GM21367 (cell line): ENCODE measurements at regions not wholly inside any gene's neighbourhood (a gene's known extent, or its start where the extent isn't known, plus 50 kb on each side); places are given as distances from the start of the nearest gene placed in this dataset.

Experiments
- ATAC-seq: cut with Tn5 transposase; IDR thresholded peaks from one replicate; pipeline ENCODE4 v1.9.1; 2021; ENCODE audit not compliant: unreplicated experiment

DNA sequence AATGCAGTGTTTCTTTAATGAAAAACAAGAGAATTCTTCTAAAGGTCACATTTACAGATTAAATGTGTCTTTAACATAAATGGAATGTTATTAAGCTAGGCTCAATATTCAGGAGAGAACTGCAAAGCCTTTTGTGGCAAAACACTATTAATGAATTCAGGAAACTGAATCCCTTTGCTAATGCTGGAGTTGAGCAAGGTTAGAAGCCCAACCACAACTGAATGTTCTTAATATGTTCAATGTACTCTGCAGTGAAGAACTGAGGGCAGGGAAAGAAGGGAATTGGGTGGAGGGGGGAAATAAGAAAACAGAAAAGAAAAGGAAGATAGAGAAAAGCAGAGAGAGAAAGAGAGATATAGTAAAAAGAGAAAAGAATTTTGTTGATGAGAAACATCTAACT lies 276.7 kb upstream of the TMEM161B start:
- ATAC-seq: no peak

DNA sequence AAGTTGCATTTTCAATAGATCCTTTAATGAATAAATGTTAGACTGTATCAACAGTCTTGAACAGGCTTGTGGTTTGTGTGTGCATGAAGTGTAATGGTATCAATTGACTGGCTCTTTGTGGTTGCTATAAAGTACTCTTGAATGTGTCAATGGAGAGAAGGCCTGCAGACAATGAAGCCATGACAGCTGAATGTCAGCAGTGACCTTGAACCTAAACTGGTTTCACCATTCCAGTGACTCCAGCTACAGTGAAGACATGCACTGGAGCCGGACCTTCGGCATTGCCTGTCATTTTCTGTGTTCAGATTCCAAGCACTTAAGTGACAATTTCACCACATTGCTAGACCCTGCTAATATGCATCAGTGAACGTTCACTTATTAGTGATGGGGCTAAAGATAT lies 276.0 kb upstream of the TMEM161B start:
- no peak for ATAC-seq

DNA sequence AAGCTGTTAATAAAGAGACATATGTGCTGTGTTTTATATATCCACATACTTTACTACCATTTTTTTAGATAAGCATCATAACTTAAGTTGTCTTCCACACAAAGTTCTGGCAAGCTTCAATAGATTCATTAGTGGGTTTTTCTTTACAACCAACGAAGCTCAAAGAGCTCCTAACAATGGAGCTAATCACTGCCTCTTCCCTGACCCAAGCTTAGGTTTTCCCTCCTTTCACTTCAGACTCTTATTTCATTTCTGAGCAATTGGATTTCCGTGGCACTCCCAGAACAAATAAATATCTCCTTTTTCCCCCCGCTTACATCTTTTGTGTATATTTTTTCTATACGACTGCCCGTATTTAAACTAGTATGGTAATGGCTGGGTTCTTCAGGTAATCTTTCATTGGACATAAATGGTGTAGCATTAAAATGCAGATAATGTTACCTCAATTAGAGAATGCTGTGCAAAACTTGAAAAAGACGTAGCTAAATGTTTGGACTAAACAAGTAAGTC lies 275.5 kb upstream of the TMEM161B start:
- ATAC-seq: no peak

DNA sequence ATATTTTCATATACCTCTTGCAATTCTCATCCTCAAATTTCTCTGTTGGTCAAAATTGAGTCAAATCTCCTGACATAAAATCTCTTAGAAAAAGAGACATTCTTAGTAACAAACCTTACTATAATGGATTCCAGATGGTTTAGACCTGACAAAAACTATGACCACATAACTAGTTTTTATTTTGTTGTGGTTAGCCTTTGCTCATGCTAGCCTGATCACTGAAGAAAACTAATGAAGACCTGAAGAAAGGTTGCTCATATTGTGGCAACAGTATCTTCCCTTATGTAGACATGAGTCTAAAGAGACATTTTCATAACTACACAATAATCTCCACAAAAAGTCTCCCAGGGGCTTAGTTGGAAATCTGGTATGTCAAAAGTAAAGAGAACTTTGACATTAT lies 274.1 kb upstream of the TMEM161B start:
- ATAC-seq: no peak

DNA sequence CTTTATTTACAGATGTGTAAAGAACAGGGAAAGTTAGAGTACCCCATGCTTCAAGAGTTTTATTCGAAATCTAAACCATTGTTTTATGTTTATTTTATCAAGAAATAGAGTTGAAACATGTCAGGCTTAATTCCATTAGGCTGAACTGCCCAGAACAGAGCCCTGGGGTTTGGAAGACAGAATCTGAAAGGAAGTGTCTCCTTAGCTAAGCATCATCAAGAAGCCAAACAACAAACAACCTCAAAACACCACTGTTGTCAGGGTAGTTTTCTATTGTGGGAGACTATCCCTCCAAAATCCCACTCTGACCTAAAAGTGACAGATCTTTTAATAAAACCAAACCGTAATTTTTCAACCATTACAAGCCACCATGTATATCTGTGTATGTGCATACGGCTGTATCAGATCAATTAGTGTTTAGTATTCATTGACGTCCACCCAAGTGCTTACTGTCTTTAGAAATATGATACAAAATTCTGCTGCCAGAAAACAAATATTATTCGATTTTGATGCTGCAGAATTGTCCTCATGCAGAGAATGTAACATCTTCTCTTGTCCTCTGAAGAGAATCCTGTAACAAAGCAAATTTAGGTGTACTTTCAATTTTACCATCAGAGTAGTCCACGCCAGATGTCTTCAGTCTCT lies 271.9 kb upstream of the TMEM161B start:
- no peak for ATAC-seq

DNA sequence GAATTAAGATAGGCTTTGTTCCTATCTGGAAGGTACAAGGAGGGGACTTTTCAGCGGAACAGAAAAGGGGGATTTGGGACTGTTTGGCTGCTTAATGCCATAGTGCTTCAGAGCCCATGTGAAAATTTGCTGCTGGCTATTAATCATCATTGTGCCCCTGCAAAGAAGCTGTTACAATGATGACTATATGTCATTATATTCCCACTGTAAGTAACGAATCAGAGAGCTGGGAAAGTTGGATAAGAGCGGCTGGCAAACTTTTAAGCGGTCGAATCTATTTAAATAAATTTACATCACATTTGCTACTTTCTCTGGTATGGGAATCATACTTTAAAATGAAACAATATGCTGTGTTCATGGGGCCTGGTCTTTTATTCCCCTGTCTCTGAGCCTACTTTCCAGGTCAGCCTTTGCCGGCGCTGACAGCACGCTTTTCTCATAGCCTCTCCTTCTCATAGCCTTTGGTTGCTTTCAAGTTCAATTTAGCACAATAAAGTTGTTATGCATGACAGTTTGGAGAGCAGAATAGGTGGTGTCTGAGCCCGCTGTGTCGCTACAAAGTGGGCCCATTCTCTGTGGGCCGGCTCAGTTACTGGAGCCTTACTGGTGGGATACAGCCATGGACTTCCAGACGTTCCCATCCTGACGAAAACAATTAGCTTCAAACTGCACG lies 271.2 kb upstream of the TMEM161B start:
- ATAC-seq: no peak

DNA sequence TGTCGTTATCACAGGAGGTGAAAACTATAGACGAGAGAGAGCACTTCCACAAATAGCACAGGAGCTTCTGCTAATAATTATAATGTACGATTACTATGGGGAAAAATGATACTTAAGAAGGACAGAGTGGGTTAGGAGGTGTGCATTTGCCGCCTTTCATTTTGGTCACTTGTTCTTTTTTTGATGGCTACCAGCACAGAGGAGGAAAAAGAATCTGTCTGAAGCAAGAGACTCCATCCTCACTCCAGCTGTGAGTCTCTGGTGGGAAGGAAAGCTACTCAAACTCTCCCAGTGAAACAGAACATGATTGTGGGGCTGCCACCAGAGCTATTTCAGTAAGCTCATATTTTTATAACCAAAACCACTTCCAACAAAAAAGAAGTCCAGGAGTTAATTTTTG lies 270.4 kb upstream of the TMEM161B start:
- ATAC-seq: no peak

DNA sequence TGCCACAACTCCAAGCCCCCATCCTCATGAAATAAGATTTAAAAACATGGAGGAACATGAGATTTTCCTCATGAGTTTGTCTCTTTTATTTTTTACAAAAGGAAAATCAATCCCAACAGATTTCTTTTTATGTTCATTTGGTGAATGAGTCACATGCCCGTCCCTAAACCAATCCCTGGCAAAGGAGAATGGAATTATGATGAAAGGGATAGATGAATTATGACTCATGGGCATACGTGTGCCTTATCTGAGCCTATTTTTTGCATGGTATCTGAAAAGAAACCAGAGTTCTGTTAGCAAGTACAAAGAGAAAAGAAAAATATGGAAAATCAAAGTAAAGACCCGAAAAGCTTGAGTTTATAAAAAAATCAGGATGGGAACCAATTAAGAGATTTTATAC lies 267.5 kb upstream of the TMEM161B start:
- ATAC-seq: no peak

DNA sequence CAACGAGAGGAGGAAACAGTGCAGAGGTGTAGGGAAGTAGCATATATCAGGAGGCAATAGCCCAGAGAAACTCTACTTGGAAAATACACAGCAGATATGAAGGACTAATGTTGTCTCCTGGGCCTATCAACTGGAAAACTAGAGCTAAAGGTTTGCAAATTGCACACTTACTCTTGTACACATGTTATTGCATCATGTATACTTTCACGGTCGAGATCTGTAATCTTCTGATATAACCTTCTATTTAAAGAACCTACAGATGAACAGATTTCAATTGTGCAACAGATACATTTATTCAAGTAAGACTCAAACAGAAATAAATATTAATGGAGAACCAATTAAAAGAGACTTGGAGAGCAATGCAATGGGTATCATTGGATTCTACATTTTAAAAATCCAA lies 256.3 kb upstream of the TMEM161B start:
- ATAC-seq: no peak

DNA sequence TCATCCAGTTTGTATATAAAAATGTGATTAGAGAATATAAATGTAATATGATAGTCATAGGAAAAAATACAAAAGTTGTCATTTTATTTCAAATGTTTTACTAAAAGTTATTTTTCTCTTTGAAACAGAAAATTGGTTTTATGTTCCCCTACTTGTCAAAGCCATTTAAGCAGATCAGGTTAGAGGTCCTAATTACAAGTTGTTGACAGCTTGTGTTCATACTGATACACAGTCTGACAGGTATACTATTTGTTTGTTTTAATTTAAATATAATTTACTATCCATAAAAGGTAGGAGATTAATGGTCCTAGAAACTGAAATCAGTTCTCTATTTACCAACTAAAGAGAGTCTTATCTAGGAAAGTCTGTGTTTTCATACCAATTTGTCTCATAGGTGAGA lies 250.4 kb upstream of the TMEM161B start:
- ATAC-seq: no peak

DNA sequence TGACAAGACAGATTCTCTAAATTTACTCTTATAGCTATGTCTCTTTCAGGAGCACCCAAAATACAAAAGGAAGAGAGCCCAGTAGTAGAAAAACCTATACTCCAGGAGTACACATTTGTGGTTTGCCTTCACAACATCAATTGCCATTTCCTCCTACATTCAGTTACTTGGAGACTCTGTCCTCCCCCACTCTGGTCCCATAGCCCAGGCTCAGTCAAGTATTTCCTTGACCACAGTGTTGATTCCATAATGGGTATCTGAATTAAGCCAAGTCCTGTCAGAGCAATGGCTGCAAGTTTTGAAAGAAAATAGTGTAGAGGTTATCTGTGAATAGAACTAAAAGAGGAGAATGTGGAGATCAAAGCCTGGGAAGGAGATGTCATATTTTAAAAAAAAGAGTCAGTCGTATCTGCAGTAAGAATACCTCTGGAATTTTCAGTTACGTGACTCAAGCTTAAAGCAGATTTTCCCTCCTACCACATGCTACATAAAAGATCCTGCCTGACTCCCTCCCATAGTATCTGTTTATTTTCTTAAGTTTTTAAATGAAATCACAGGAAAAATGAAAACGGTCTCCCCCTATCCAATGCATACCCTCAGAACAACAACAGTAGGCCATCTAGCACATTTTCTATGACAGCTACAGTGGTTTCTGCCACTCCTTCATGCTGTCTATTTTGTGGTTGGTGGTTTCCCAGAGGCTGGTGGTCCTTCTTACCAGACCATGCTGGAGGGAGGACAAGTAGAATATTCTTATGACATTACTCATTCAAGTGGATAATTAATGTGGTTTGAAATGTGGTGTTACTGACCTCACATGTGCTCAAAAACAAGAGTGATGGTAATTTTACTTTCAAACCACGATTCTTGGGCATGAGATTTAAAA lies 249.7 kb upstream of the TMEM161B start:
- no peak for ATAC-seq

DNA sequence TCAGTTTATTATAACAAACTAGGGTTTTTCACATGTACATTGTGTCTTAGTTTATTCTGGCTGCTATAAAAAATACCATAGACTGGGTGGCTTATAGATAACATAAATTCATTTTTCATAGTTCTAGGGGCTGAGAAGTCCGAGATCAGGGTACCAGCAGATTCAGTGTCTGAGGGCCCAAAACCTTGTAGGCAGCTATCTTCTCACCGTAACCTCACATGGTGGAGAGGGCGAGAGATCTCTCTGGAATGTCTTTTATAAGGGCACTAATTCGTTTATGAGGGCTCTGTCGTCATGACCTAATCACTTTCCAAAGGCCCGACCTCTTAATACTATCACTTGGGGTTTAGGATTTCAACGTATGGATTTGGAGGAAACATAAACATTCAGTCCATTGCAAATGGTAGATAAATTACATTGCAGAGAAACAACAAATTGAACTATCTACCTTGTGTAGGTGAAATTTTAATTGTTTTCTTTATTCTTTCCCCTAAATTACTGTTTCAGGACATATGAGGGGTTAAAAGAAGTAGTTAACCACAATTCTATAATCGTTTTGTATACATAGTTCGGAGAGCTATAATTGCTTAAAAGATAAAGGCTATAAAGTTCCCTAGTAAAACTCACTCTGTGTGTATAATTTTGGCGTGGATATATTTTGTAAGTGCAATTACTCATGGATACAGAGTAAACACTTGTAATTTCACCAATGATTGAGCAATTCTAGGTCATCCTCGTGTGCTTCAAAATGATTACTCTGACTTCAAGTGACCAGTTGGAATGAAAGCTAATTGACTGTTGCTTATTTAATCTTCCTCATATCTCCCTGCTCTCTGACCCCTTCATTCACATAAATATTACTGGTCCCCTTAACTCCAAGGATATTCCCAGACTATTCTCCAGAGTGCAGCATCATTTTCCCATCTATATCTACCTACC lies 247.5 kb upstream of the TMEM161B start:
- ATAC-seq: no peak

DNA sequence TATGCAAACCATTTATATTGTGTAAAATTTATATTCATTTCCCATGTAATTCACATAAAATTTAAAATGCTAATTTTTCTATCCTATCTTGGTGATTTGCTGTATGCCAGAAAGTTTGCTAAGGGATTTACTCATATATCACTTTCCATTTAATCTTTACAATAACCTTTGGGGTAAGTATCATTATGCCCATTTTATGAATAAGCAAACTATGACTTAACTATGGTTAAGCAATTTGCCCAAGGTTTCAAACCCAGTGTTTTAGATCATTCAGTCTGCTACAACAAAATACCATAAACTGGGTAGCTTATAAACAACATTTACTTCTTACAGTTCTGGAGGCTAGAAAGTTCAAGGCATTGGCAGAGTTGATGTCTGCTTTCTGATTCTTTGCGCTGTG lies 246.4 kb upstream of the TMEM161B start:
- ATAC-seq: no peak

DNA sequence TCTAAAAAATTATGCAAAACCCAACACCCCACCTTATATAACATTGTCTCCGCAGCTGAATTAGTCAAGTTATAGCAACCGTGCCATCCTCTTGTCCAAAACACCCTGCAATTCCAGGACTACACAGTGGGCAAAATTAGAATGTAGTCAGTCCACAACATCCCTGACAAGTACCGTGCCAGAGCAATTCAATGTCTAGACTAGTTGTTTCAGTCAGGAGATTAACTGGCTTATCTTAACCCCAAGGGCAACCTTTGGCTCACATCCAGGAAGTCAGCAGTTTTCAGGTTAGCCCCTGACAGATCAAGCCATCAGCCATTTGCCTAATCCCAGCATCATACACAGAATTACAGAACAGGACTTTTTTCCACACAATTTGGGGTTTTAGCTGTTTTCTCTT lies 240.8 kb upstream of the TMEM161B start:
- no peak for ATAC-seq

DNA sequence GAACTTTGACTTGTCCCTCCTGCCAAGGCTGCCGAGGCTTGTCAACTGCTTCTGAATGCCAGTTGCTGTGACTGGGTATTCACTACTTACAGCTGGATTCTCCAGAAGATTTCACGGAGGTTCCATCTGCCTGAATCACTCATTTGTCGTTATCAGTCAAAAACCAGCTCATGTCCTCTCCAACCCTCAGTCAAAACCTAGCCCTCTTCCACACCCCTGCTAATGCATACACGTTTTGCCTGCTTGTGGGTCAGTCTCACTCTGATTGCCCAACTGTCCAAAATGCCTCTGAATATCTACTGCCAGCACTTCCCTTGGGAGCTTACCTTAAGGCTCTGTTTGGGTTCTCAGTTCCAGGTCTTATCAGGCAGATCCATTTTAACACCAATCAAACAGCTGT lies 238.6 kb upstream of the TMEM161B start:
- ATAC-seq: no peak

DNA sequence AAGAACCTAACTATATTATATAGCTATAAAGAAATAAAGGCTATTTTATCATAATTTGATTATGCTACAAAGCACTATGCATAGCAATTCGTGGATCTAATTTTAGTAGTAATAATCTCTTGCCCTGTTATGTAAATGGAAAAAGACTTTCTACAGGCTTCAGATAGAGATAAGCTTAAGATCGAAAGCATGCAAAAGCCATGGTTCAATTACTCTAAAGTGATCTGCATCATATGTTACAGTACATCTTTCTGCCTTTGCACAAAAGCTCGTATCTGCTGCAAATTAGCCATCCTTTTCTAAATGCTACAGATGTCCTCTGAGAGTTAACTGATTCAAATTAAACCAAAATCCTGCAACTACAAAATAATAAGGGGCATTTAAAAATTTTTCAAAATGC lies 234.8 kb upstream of the TMEM161B start:
- ATAC-seq: no peak

DNA sequence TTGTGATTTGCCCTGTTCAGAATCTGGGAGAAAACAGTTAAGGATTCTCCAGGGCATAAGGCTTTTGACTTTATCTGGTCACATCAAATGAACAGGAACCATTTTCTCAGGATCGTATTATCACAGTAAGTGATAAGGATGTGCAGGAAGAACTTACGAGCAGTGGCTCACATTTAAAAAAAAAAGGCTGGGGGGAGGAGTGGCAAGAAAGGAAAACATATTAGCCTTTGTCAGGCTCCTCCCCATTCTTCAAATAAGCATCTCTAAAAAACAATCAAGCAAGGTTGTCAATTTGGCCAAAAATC lies 234.3 kb upstream of the TMEM161B start:
- no peak for ATAC-seq

DNA sequence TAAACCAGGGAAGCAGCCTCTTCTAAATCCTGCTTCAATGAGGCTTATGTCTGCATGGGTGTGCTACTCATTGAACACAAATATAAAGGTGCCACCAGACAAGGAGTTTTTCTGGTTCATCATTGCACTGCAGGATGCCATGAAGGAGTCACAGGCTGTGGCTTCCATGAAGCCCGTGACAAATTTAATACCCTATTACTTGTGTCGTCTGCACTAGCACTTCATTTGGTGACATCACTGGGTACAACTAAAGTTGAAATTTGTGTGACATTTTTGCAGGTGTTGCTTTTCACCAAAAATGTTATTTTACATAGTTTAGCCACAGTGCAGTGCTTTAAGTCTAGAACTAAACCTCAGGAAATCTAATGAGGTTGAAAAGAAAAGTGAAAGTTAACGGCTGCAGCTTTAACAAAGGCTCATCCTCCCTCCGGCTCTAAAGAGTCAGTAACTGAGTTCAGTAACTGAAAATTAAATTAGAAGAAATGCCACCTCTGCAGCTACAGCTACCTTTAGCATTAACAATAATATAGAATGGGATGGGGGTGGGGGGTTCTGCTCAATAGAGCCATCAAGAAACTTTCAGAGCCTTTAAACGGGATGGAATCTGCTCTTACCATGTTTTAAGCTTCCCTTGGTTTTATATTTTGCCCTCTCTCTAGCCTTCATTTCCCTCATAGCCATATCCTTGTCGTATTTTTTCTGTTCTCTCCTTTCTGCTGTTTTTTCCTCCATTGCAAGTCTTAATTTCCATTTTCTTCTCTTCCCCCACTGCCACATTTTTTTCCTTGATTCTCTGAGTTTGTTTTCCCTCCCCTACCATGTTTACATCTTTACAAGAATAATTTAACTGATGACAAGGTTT lies 233.8 kb upstream of the TMEM161B start:
- ATAC-seq: peak; percentile 93

DNA sequence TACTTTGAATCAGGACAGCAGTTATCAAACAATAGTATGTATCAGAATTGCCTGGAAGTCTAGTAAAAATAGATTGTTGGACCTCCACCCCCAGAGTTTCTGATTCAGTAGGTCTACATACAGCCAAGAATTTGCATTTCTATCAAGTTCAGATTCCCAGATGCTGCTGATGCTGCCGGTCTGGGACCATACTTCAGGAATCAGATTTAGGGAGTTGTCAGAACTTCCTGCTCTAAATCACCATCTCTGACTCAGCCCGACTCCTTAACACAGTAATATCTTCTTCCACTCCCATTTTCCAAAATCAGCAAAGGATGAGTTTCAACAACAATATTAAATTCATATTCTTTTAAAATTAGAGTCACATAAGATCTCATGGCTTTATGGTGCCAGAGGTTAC lies 227.2 kb upstream of the TMEM161B start:
- ATAC-seq: no peak

DNA sequence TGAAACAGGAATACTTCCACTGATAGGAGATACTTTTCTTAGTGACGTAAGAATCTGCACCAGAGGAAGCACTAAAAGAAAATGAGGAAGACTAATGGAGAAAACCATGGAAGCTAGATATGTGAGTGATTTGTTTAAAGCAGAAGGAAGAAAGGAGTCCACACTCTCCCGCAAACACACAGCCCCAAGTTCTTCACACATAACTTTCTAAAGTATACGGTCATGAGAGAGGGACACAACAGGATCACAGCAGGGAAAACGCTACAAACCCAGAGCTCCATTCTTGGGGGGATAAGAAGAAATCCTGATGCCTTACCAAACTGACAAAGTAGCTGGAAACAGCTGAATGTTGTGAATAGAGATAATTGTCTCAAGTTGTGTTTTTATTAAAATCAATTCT lies 222.2 kb upstream of the TMEM161B start:
- no peak for ATAC-seq
